DMS 273 treated with DMSO at 0.1 percent for 48 hours (cell line): ENCODE measurements at regions not wholly inside any gene's neighbourhood (a gene's known extent, or its start where the extent isn't known, plus 50 kb on each side); places are given as distances from the start of the nearest gene placed in this dataset.
"Not testable (repeated sequence)": the region's sequence is repeated elsewhere in the genome, so short reads cannot be mapped to it uniquely, and the experiment has no call there.

Experiments used
- DNase-seq: peaks from one replicate; lab custom pipeline; 2025; lab: John Stamatoyannopoulos, UW

DNA sequence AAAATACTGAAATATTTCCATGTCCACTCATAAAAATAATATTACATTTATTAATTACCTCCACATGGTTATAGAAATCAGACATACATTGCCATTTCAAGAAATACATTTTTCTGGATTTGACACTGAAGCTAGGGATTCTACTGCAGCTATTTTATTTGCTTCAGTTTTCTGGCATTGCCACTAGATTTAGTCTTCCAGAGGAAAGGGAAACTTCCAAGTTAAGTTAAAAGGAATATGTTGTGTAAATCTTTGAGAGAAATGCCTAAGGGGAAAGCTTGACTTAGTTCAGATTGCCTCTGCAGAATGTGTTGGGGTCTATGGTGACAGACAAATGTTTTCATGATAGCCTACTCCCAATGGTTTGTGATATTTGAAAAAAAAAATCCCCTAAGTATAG lies 1631.3 kb downstream of the PCDH18 start:
- no peak for DNase-seq

- not testable (repeated sequence) for DNase-seq
Measured at GRCh38 chr4:135864304-135864703, 1662.7 kb upstream of the PABPC4L start.

- no peak for DNase-seq
Measured at GRCh38 chr4:135840781-135841180, 1639.2 kb upstream of the PABPC4L start.

DNA sequence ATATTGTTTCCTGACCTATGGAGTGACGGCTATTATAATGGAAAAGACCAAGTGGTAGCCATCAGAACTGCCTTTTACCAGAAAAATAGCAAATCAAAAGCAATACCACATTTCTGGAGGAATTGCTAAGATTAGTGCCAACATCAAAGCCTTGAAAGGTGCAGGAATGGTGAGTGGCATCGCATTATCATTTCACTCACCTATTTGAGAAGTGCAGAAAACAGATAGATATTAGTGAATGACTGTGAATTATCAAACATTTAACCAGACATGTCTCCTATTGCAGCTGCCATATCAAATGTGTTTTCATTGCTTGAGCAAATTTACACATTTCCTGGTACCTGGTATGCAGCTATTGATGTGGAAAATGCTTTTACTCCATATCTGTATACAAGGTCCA lies 1638.1 kb upstream of the PABPC4L start:
- no peak for DNase-seq

DNA sequence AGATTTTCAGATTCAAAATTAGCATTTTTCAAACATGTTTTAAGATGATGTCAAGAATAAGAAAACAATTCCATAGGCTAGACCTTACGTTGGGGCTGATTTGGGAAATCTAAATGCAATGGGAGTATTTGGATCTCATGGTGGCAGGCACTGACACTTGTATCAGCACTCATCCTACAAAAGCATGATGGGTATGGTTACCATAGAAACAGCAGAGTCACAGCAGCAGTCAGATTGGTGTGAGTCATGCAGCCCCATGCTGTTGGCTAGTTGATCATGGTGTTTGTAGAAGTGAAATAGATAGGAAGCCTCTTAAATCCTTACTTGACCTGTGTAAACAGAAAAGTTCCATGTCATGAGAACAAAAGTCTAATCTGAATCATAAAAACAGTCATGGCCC lies 1637.3 kb upstream of the PABPC4L start:
- no peak for DNase-seq

DNA sequence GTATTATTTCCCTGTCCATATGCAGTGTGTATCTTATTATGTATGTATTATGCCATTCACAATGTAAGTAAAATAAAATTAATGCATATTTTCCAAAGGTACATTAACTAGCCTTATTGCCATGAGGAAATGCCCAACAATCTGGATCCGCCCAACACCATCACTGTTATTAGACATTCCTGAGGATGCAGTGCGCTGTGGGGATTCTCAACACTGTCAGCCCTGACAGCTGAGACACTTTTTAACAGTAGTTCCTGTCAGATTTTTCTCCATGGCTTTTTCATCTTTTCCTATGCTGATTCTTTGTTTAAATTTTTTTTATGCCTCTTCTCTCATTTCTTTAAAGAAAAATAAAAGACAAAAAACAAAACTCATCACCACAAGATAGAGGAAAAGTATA lies 1632.9 kb upstream of the PABPC4L start:
- no peak for DNase-seq

DNA sequence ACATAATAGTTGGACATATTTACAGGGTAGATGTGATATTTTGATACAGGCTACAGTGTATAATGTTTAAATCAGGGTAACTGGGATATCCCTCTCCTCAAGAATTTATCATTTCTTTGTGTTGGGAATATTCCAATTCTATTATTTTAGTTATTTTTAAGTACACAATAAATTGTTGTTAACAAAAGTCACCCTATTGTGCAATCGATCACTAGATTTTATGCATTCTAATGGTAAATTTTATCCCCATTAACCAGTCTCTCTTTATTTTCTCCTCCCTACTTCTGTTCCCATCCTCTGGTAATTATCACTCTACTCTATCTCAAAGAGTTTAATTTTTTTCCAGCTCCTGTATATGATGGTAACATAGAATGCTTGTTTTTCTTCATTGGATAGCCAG lies 1631.9 kb upstream of the PABPC4L start:
- no peak for DNase-seq

GRCh38 chr4:135824759-135825296 lies 1623.2 kb upstream of the PABPC4L start:
- DNase-seq = no peak

GRCh38 chr4:135804785-135805184 lies 1603.2 kb upstream of the PABPC4L start:
- DNase-seq = no peak

- DNase-seq = no peak
Measured at GRCh38 chr4:135777361-135777760, 1575.8 kb upstream of the PABPC4L start.

DNA sequence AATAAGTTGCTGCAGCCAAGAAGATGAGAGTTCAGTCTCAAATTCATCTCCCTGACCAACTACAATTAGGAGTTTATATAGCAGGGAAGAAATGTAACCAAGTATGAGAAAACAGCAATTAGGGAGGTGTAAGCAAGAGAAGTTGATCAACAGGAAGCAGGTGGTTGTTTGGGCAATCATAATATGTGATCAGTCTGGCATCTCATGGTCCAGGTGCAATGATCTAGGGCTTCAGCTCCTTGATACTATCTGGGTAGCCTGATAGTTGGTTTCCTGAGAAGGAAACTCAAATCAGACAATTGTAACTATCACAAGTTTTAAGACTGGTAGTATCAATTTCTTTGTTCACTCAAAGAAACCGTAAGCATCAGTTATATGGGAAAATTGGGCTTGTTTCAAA lies 1574.3 kb upstream of the PABPC4L start:
- no peak for DNase-seq

DNA sequence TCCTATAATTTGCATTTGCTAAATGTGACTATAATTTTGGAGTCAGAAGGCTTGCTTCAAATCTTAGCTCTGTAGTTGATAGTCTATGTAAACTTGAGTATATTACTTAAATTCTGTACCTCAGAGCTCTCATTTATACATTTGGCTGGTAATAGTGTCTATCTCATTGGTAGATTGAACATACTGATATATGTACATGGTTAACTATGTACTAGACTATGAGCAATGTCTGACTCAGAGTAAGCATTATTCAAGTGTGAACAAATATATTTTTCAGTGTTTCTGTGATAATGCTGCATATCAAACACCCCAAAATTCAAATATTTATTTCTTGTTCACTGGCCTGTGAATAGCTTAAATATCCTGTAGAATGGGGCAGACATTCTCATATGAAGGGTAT lies 1568.9 kb upstream of the PABPC4L start:
- DNase-seq = no peak

- no peak for DNase-seq
Measured at GRCh38 chr4:135744928-135745327, 1543.3 kb upstream of the PABPC4L start.

DNA sequence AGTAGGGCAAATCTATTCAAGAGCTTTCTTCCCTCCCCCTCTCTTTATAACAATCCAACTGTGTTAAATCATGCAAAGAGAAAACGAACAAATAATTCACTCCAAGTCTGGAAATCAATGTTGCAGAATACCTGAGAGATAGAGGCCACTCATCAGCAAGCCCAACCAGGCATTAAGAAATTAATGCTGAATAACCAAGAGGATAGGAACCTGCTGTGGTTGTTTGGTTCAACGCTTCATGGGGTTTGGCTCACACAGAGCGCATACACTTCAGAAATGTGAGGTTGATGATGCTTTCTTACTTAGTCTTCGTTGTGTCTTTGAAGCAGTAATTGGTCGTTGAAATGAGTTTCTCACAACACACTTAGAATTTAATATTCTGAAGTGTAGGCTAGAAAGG lies 1540.0 kb upstream of the PABPC4L start:
- no peak for DNase-seq

DNA sequence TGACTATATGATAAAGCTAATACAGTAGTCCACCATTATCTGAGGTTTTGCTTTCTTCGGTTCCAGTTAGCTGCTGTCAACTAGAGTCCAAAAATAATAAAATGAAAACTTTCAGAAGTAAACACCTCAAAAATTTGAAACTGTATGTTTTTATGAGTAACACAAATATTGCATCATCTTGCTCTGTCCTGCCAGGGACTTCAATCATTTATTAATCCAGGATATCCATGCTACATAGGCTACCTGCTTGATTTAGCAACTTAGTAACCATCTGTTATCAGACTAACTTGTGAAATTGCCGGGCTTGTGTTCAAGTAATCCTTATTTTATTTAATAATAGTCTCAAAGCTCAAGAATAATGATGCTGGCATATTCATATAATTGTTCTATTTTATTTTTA lies 1537.8 kb upstream of the PABPC4L start:
- DNase-seq = no peak

- no peak for DNase-seq
Measured at GRCh38 chr4:135735512-135735911, 1533.9 kb upstream of the PABPC4L start.

DNA sequence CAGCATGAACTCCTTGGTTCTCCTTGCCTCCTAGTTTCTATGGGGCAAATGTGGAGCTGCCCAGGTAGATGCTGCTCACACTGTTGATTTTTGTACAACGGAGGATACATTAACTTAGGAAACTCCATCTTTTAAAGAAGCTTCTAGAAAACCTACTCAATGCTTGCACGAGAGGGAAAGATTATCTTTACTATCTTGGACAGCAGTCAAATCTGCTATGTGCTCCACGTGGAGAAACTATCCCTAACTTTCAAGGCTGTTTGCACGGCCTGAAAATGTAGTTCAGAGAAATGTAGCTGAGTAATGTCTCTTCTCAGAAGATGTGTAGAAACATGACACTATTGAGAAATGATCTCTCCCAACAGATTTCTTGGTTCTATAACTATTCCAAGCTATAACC lies 1530.9 kb upstream of the PABPC4L start:
- DNase-seq = no peak

- DNase-seq = no peak
Measured at GRCh38 chr4:135731682-135732081, 1530.1 kb upstream of the PABPC4L start.

GRCh38 chr4:135724421-135724820 lies 1522.8 kb upstream of the PABPC4L start:
- DNase-seq = no peak

DNA sequence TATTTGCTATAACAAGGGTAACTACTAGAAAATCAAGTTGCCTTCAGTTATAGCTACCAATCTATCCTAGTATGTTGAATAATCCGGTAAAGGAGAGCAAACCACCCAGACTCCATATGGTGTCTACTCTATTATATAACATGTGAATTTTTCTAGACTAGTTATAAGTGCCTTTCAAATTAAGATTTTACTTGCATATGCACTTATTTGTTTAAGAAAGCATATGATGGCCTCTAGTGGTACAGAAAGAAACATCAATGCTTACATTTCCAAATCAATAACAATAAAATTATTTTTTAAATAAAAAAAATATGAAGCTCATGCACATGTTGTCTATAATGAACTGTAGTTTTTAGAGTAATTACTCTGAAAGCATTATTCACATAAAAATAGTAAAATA lies 1516.4 kb upstream of the PABPC4L start:
- no peak for DNase-seq

DNA sequence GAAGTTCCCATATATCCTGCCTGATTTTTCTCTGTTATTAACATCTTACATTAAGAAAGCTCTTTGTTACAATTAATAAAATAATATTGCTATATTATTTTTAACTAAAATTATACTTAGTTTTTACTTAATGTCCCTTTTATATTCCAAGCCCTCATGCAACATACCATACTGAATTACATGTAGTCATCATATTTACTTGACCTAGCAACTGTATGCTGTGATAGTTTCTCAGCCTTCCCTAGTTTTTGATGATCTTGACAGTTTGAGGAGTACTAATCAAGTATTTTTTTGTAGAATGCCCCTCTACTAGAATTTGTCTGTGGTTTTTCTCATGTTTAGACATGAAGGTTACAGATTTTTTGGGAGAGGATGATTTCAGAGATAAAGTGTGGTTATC lies 1503.8 kb upstream of the PABPC4L start:
- DNase-seq = no peak

DNA sequence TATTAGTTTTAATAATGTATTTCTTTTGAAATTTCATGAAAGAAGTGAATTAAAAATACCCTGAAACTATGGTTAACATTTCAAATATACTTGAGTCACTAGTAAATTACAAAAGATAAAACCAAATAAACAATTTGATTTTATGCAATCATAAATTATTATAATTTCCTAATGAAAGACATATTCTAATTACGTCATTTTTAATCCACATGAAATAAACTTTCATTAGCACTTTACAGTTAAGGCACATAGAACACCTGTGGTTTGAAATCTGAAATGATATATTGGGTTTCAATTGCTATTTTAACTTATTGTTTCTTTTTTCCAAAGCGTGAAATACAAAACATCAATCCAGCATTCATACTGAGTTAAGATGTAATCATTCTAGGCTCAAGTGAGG lies 1492.5 kb upstream of the PABPC4L start:
- no peak for DNase-seq

DNA sequence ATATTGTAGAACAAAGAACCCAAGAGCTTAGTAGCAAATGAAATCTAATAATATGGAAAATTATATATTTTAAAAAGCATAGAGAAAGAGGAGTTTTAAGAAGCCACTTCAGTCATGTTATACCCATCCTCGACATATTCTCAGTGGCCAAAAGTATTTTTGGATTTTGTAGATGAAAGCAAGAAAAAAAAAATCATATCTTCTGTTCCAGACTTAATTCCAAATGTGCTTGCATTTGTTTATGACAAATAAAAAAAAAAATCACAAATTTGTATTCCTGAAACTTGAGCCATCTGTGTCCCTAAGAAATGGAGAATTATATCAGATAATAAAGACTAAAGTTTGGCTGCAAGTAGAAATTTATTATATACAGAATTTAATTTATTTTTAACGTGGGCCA lies 1482.4 kb upstream of the PABPC4L start:
- no peak for DNase-seq

DNA sequence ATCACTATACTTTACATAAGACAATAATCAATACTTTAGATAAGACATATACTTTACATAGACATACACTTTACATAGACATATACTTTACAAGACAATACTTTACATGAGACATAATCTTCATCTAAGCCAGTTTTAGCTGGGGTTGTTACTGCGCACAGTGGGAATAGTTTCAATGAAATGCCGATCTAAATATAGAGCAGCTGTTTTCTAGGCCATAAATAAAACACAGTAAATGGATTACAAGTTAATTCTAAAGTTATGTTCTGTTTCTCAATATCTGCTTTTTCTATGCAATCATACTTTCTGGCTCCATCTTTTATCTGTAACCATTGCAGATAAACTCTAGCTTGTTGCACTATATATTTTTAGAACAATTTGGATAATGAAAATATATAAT lies 1470.6 kb upstream of the PABPC4L start:
- no peak for DNase-seq

GRCh38 chr4:135670548-135670947 lies 1469.0 kb upstream of the PABPC4L start:
- DNase-seq = no peak
